Uterus (tissue), 3 donors: ENCODE measurements at regions not wholly inside any gene's neighbourhood (a gene's known extent, or its start where the extent isn't known, plus 50 kb on each side); places are given as distances from the start of the nearest gene placed in this dataset.
A peak's percentile ranks its signal among the peaks of the same experiment; 100 is the strongest.

ENCODE experiments used
- DNase-seq, 2 donors: peaks; one replicate each; pipeline ENCODE4 v3.0.0-alpha.2; 2019 to 2020
- H3K27ac ChIP-seq, 2 donors: fragments of 200-600 bp; sonication (generic); 1 replicate in 1 of 2; 2 replicates in 1 of 2; pipeline ENCODE4 v1.5.1; 2016 to 2018
- H3K27me3 ChIP-seq, 2 donors: fragments of 200-600 bp; sonication (generic); one replicate each; pipeline ENCODE4 v1.5.1; 2018 to 2019; ENCODE audit warnings: control low read depth in 1 of 2
- H3K36me3 ChIP-seq, 2 donors: fragments of 200-600 bp; sonication (generic); one replicate each; pipeline ENCODE4 v1.5.1; 2019; ENCODE audit warnings: control low read depth in 1 of 2
- H3K4me1 ChIP-seq, 2 donors: fragments of 200-600 bp; sonication (generic); one replicate each; pipeline ENCODE4 v1.5.1; 2018 to 2019; ENCODE audit warnings: control low read depth in 1 of 2
- H3K4me3 ChIP-seq, 2 donors: fragments of 200-600 bp; sonication (generic); 1 replicate in 1 of 2; 2 replicates in 1 of 2; pipeline ENCODE4 v1.5.1; 2018 to 2019; ENCODE audit warnings: mild to moderate bottlenecking in 1 of 2
- H3K9me3 ChIP-seq, 2 donors: fragments of 200-600 bp; sonication (generic); one replicate each; pipeline ENCODE4 v1.5.1; 2019; ENCODE audit warnings: control low read depth in 1 of 2
- CTCF ChIP-seq, 4 experiments: fragments of 200-600 bp in 2 of 4; fragments of 450-650 bp in 2 of 4; sonication (generic) in 2 of 4; IDR thresholded peaks; one replicate each; pipeline ENCODE4 v1.5.1; 2016 to 2019; ENCODE audit warnings: antibody characterized with exemption in 4 of 4, mild to moderate bottlenecking in 2 of 4, moderate library complexity in 1 of 4
- POLR2A ChIP-seq, 2 donors: fragments of 450-650 bp; IDR thresholded peaks; one replicate each; pipeline ENCODE4 v1.6.1; 2016; ENCODE audit warnings: antibody characterized with exemption in 2 of 2, mild to moderate bottlenecking in 1 of 2, moderate library complexity in 1 of 2
- intact Hi-C: fragments of 100-400 bp; cut with DNase I; formaldehyde crosslinking; loops from one replicate; pipeline ENCODE4 v1.15.1; 2023; ENCODE audit warnings: low total_unique reads
- donor health status: DM: yes; HTN: yes; CAD: no.

- no peak for TF ChIP-seq POLR2A (IDR thresholded peaks at IDR 0.05)
- TF ChIP-seq CTCF (IDR thresholded peaks at IDR 0.05): no peak
- intact Hi-C loops: loop anchor here (10.0 kb wide), 1 partner anchor 52 kb away; the partner anchor contains the start of gene ABL1
- Histone ChIP-seq H3K27ac (peak overlapping the region; percentile 93 to 99), H3K4me1 (peaks cover 17 to 21% of the 10 kb centered on the region in 2 donors), H3K27me3 (no peaks in the 10 kb centered on the region), H3K36me3 (no peaks in the 10 kb centered on the region), H3K4me3 (no peak overlapping the region), H3K9me3 (no peaks in the 10 kb centered on the region)
- DNase-seq: no peak
These were observed 52.0 kb upstream of the ABL1 start for GRCh38 chr9:130782886-130783530.

GRCh38 chr9:130785053-130785452, 50.0 kb upstream of the ABL1 start:
- Histone ChIP-seq H3K4me1 (peaks cover 11 to 14% of the 10 kb centered on the region in 2 donors), H3K36me3 (no peaks in the 10 kb centered on the region), H3K27me3 (no peaks in the 10 kb centered on the region), H3K4me3 (no peak overlapping the region), H3K27ac (no peak overlapping the region), H3K9me3 (no peaks in the 10 kb centered on the region)
- TF ChIP-seq POLR2A (IDR thresholded peaks at IDR 0.05): no peak
- no peak for TF ChIP-seq CTCF (IDR thresholded peaks at IDR 0.05)
- intact Hi-C loops: loop anchor here (10.0 kb wide), 1 partner anchor 50 kb away; the partner anchor contains the start of gene ABL1
- DNase-seq: no peak
